ENCODE measurements at regions not wholly inside any gene's neighbourhood (a gene's known extent, or its start where the extent isn't known, plus 50 kb on each side); places are given as distances from the start of the nearest gene placed in this dataset.
A peak's percentile ranks its signal among the peaks of the same experiment; 100 is the strongest.

DNA sequence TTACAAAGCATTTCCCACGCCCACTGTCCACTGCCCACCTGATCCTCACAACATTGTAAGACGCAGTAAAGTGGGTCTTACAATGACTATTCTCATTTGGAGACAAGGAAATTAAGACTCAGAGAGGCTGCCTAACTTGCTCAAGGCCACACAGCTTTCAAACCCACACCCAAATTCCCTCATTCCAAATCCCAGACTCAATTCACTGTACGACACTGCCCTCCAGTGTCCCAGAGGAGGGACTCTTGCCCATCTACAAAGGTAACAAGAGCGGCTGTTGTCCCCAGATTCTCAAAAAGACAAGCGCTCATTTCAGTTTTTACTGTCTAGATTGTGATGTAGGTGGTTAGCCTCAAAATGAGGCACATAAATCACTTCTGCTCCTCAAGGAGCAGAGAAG, 184.6 kb downstream of the ACTL7B start:
- no peak overlapping the region for H3K27ac ChIP-seq
- TF ChIP-seq, protein P1, sequence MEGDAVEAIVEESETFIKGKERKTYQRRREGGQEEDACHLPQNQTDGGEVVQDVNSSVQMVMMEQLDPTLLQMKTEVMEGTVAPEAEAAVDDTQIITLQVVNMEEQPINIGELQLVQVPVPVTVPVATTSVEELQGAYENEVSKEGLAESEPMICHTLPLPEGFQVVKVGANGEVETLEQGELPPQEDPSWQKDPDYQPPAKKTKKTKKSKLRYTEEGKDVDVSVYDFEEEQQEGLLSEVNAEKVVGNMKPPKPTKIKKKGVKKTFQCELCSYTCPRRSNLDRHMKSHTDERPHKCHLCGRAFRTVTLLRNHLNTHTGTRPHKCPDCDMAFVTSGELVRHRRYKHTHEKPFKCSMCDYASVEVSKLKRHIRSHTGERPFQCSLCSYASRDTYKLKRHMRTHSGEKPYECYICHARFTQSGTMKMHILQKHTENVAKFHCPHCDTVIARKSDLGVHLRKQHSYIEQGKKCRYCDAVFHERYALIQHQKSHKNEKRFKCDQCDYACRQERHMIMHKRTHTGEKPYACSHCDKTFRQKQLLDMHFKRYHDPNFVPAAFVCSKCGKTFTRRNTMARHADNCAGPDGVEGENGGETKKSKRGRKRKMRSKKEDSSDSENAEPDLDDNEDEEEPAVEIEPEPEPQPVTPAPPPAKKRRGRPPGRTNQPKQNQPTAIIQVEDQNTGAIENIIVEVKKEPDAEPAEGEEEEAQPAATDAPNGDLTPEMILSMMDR (conservative IDR thresholded peaks at IDR 0.05), result peak; percentile 79

DNA sequence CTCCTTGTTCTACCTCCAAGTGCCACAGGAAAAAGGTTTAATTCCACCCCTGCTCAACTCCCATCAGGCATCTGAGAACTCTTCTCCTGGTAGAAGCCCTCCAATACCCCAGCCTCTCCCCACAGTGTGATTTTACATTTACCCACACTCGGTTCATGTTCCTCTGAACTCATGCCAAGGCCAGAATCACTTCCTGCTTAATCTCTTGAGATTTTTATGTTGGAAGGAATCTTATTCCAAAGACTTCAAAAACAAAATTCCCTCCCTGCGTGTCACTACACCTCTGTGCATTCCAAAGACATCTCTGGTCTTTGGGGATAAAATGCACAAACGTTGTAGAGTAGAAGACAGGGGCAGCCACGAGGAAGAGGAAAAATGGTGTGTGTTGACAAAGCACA, 186.8 kb downstream of the ACTL7B start:
- TF ChIP-seq, protein P1 (conservative IDR thresholded peaks at IDR 0.05), result no peak
- no peak overlapping the region for H3K27ac ChIP-seq

DNA sequence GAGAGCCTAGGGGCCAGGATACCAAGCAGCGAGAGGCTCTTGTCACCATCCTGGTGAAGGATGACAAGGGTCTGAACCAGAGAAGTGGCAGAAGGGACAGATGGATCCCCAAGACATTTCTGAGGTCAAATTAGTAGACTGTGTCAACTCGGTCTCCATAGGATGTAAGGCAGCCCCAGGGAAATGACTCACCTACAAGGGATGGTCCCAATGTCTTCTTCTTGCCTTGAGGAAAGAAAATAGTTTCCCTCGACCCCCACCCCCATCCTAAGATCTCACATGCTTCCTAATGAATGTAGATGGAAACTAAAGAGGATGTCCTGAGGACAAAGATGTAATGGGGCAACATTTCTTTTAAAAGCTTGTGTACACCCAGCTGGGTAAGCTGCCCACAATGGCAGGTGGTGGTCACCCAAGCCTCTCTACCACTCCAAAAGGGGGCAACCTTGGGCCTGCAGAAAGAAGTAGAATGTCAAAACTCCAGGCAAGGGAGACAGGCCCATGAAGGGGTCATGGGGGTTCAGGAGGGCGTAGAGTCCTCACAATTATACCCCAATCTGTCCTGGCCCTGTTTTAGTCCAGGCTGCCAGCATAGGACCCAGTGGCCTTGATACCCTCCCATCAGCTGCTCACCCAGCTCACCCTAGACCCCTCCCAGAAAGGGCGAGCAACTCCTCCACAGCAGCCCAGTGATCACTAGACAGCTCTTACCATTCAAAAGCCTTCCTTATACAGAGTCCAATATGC, 187.4 kb downstream of the ACTL7B start:
- TF ChIP-seq, protein P1 (conservative IDR thresholded peaks at IDR 0.05), result no peak
- no peak overlapping the region for H3K27ac ChIP-seq

DNA sequence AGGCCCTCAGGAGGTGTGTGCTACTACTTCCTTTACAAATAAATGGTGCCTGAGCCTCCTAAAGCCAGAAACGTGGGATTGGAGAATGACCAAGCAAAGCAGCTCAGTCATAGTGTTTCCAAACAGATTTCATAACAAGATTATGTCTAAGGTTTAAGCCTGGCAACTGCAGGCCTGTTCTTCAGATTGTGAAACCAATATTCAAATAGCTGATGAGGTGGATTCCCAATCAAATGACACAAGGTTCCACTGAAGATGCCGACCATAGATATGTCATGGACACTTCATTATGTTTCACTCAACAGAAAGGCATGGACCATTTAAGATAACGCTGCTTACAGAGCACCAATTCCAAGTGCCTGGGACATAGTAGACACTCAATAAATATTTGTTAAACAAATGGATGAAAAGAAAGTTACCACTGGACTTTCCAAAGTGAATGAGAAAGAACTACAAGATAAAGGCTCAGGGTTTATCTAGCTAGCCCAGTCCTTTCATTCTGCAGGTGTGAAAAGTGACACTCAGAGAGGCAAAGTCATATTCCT, 189.5 kb downstream of the ACTL7B start:
- no peak overlapping the region for H3K27ac ChIP-seq
- TF ChIP-seq, protein P1 (conservative IDR thresholded peaks at IDR 0.05), result no peak

DNA sequence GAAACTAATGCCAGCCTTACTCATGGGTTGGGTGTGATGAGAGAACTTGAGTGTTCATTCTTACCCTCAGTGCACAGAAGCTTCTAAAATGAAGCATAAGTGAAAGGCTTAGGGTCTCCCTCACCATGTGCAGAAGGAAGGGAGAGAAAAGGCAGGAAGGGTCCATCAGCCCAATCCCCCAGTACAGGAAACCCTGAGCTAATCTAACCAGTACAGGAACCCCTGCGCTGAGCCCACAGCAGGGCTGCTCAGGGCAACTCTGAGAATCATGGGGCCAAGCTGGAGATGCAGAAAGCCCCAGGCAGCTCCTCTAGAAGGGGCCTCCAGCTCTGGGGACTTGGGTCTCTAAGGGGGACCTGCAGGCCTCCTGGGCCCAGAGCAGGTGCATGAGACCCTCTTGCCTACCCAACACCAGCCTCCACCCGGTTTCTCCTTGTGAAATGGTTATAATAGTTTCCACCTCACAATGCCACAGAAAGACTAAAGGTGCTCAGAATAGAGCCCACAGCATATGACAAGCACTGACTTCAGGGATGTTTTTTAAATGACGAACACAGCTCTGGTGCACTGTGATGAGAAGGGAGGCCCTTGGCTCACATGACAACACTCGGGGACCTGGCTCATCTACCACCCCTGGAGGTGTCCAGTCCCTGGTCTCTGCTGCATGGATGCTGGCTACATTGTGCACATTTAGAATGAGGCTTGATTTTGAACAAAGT, 190.1 kb downstream of the ACTL7B start:
- no peak overlapping the region for H3K27ac ChIP-seq
- TF ChIP-seq, protein P1 (conservative IDR thresholded peaks at IDR 0.05), result no peak

DNA sequence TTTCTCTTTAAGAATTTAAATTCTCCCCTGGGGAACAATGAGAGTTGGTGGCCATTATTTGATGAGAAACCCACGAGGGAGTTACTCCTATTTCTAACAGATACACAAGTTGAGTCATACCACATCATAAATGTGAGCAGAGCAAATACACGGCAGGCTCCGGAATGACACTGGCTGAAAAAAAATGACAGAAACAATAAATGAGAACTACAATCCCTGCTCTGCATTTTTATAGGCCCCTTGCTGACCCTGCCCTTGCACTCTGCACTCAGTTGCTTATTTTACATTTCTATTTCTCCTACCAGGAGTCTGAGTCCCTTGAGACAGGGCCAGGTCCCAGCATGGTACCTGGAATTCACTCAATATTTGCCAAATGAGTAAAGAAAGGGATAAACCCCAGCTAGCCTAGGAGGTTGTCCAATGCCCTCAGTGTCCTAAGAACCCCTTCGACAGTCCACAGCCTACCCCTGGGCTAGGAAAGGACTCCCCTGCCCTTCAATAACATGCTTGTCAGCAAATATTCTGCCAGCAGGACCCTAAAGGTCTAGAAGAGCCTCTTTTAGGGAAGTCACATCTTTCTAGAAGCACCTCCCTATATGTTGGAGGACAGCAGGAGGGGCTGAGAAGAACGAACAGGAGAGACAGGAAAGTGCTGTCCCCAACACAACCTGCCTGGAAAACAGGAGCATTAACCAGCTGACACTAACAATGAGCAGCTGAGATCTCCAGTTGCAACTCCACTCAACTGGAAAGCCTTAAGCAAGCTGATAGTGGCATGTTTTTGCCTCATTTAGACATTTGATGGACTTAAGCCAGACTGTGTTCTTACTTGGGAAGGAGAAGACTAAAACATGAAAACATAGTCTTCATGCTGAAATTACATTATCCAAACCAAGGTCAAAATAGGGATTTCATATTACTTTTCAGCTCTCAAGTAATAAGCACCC, 191.2 kb downstream of the ACTL7B start:
- TF ChIP-seq, protein P1 (conservative IDR thresholded peaks at IDR 0.05), result no peak
- no peak overlapping the region for H3K27ac ChIP-seq
